Ishikawa (cell line): ENCODE measurements at regions not wholly inside any gene's neighbourhood (a gene's known extent, or its start where the extent isn't known, plus 50 kb on each side); places are given as distances from the start of the nearest gene placed in this dataset.

Experiments
- CEBPB ChIP-seq: IDR thresholded peaks from 2 replicates; pipeline ENCODE4 v1.6.1; 2012
- CREB1 ChIP-seq: IDR thresholded peaks from 2 replicates; pipeline ENCODE4 v1.6.1; 2012; ENCODE audit warnings: low read depth
- EGR1 ChIP-seq: IDR thresholded peaks from 2 replicates; pipeline ENCODE4 v1.6.1; 2012
- EP300 ChIP-seq: IDR thresholded peaks from 2 replicates; pipeline ENCODE4 v1.6.1; 2012; ENCODE audit warnings: borderline replicate concordance
- FOXM1 ChIP-seq: IDR thresholded peaks from 2 replicates; pipeline ENCODE4 v1.6.1; 2012; ENCODE audit warnings: low read depth, borderline replicate concordance
- NFIC ChIP-seq: IDR thresholded peaks from 2 replicates; pipeline ENCODE4 v1.6.1; 2012
- RAD21 ChIP-seq: IDR thresholded peaks from 2 replicates; pipeline ENCODE4 v1.6.1; 2012; ENCODE audit warnings: low read depth
- TAF1 ChIP-seq: IDR thresholded peaks from 2 replicates; pipeline ENCODE4 v1.6.1; 2012; ENCODE audit warnings: low read depth, mild to moderate bottlenecking
- TCF12 ChIP-seq: IDR thresholded peaks from 2 replicates; pipeline ENCODE4 v1.6.1; 2012; ENCODE audit warnings: low read depth
- TEAD4 ChIP-seq: IDR thresholded peaks from 2 replicates; pipeline ENCODE4 v1.6.1; 2012
- YY1 ChIP-seq: IDR thresholded peaks from 2 replicates; pipeline ENCODE4 v1.6.1; 2012; ENCODE audit warnings: low read depth
- ZBTB7A ChIP-seq: IDR thresholded peaks from 2 replicates; pipeline ENCODE4 v1.6.1; 2012; ENCODE audit warnings: low read depth
- TF ChIP-seq, protein P1 (sequence below): IDR thresholded peaks from 2 replicates; pipeline ENCODE4 v1.6.1; 2012; ENCODE audit warnings: low read depth, mild to moderate bottlenecking
- TF ChIP-seq, protein P2 (sequence below): IDR thresholded peaks from 2 replicates; pipeline ENCODE4 v1.6.1; 2012
- TF ChIP-seq, protein P3 (sequence below): IDR thresholded peaks from 2 replicates; pipeline ENCODE4 v1.6.1; 2012

DNA sequence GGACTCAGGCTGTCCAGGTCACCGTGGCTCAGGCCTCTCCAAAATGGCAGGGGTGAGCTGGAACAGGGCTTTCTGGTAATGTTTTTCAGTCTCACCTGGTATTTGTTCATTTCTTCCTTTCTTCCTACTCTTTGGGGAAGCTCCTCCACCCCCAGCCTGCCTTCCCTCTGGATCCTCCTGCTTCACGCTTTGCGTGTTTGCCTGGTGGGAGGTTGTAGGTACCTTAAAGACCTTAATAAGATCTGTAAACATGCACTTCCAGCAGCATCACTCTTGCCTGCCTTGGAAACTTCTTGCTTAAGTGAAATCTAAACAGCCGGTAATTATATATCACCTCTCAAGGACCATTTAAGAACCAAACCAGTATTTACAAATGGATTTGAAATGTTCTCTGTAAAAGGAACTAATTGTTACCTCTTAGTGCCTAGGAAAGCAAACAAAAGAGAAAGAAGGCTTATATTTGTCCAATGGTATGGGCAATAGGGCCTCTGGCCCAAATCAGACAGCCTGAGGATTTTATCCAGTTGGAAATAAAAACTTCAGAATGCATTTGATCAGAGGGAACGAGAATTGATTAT is 339.9 kb downstream of the CCSER2 start:
- TF ChIP-seq CREB1 (no peak), TEAD4 (no peak), TCF12 (no peak), ZBTB7A (no peak), CEBPB (no peak), EP300 (no peak), NFIC (no peak)
- TF ChIP-seq, protein P1, sequence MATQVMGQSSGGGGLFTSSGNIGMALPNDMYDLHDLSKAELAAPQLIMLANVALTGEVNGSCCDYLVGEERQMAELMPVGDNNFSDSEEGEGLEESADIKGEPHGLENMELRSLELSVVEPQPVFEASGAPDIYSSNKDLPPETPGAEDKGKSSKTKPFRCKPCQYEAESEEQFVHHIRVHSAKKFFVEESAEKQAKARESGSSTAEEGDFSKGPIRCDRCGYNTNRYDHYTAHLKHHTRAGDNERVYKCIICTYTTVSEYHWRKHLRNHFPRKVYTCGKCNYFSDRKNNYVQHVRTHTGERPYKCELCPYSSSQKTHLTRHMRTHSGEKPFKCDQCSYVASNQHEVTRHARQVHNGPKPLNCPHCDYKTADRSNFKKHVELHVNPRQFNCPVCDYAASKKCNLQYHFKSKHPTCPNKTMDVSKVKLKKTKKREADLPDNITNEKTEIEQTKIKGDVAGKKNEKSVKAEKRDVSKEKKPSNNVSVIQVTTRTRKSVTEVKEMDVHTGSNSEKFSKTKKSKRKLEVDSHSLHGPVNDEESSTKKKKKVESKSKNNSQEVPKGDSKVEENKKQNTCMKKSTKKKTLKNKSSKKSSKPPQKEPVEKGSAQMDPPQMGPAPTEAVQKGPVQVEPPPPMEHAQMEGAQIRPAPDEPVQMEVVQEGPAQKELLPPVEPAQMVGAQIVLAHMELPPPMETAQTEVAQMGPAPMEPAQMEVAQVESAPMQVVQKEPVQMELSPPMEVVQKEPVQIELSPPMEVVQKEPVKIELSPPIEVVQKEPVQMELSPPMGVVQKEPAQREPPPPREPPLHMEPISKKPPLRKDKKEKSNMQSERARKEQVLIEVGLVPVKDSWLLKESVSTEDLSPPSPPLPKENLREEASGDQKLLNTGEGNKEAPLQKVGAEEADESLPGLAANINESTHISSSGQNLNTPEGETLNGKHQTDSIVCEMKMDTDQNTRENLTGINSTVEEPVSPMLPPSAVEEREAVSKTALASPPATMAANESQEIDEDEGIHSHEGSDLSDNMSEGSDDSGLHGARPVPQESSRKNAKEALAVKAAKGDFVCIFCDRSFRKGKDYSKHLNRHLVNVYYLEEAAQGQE, result no peak

DNA sequence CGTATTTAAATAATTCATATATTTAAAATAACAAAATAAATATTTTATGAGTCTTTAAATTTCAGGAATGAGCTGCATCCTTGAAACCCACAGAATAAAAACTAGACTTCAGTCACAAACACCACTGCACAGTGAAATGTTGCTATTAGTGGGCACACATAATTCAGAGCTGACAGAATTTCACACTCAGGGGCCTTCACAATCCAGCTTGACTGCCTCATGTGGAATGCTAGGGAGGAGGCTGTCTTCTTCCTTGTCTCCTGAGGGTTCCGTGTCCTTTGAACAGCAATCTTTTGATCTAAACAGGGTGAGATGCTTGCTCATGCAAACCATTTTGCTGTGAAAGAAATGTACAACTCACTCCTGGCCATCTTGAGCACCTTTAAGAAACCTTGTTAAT is 346.7 kb downstream of the CCSER2 start:
- TF ChIP-seq EP300 (no peak), CREB1 (no peak), RAD21 (no peak), NFIC (no peak), FOXM1 (no peak), TEAD4 (no peak), EGR1 (no peak), ZBTB7A (no peak), TAF1 (no peak)
- TF ChIP-seq, protein P1, result no peak

DNA sequence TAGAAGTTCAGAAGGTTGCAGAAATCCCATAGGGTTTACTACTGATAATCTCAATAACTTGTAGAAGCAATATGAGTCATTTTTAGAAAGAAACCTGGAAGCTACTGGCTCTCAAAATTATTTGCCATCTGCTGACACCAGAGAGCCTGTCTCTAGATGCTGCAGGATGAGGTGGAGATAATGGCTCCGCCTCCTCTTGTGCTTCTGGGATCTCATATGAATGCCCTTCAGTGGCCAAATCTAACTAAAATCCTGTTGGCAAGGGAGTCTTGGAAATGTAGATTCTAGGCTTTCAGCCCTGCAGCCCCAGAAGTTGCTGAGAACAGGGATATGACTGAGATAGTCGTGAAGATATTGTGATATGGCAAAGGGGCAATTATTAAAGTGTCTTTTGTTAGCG is 348.1 kb downstream of the CCSER2 start:
- TF ChIP-seq, protein P2, sequence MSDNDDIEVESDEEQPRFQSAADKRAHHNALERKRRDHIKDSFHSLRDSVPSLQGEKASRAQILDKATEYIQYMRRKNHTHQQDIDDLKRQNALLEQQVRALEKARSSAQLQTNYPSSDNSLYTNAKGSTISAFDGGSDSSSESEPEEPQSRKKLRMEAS, result no peak
- TF ChIP-seq NFIC (no peak), TEAD4 (no peak), EGR1 (no peak), CEBPB (no peak), RAD21 (no peak), ZBTB7A (no peak), FOXM1 (no peak)

DNA sequence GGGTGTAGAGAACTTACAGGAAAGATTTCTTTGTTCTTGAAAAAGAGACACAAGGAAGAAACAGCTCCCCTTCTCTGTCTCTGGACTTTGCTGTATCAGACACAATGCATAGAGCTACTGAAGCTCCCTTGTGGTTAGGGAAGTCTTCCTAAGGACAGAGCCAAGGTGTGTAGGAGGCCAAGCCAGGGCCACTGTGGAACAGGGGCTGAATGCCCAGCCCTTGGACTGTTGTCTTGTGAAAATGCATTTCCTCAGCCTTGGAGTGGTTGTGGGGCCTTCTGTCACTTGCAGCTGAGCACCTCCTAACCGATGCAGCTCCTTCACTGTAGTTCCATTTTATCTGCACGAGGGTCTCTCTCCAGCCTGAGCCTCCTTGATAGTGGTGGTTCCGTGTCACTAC is 353.4 kb downstream of the CCSER2 start:
- TF ChIP-seq ZBTB7A (no peak), TAF1 (no peak), EGR1 (no peak), NFIC (no peak), YY1 (no peak), FOXM1 (no peak)

DNA sequence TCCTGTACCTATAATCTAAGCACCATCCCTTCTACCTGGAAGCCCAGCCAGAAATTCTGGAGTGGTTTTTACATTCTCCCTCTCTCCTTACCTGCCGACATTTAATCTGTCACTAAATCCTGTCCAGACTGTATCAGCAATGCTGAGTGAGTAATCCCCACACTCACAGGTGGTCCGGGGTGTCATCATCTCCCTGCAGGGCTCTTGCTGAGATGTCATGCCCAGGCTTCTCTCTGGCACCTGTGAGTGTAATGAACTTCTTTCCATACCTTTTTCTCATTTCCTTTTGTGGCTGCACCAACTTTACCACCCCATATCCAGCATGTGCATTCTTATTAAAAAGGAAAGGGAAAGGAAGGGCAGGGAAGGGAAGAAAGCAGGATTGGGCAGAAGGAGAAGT is 355.2 kb downstream of the CCSER2 start:
- TF ChIP-seq CREB1, result no peak
- no peak for TF ChIP-seq FOXM1
- no peak for TF ChIP-seq EP300
- no peak for TF ChIP-seq NFIC
- no peak for TF ChIP-seq RAD21
- TF ChIP-seq ZBTB7A, result no peak
- TF ChIP-seq, protein P3, sequence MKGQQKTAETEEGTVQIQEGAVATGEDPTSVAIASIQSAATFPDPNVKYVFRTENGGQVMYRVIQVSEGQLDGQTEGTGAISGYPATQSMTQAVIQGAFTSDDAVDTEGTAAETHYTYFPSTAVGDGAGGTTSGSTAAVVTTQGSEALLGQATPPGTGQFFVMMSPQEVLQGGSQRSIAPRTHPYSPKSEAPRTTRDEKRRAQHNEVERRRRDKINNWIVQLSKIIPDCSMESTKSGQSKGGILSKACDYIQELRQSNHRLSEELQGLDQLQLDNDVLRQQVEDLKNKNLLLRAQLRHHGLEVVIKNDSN, result no peak
- no peak for TF ChIP-seq CEBPB
- TF ChIP-seq TCF12, result no peak
- TF ChIP-seq TAF1, result no peak
- TF ChIP-seq, protein P2, result no peak
- TF ChIP-seq, protein P1, result no peak
